ENCODE measurements at regions not wholly inside any gene's neighbourhood (a gene's known extent, or its start where the extent isn't known, plus 50 kb on each side); places are given as distances from the start of the nearest gene placed in this dataset.

DNA sequence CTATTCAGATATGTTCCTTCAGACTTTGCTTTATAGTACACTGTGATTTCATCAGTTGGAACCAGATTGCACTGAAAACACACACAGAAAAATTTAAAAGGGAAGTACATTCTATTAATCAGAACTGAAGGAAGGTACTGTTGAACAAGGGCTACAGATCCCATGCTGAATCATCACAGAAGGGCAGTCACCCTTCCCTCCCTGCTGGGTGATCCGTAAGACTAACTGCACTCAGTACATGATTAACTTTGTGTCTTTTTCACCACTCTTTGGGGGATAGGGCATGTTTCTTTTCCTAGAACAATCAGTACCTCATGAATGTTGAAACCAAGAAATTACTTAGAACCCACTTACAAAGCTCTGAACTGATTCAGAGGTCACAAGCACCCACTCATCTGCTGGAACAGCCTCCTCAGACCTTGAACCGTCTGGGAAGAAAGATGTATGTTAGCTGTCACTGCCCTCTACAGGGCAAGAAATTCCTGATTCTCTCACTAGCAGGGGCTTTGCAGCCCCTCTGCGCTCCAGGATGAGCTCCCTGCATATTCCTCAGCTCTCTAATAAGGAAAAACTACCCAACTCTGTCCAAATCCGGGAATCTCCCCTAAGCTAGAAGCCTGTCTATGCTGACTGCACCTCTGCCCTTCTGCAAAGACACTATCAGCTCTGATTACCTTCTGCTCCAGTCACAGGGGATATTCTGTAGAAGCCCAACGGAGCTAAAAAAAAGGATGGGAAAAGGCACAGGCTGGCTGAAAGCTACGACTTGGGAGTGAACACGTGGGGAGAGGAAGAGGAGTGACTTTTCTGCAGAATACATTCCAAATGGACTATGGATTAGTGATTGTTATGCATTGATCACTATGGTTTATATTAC lies 51.0 kb downstream of the IARS1 start:
- Histone ChIP-seq H3K27ac (ENCODE audit: low read depth in 1 of 2, low read length in 2 of 2) (no peak overlapping the region), H3K36me3 (replicated peaks in 1 of 2; ENCODE audit: control insufficient read depth in 1 of 2, insufficient read depth in 2 of 2, low read length in 2 of 2) (peaks cover 92 to 100% of the 10 kb centered on the region in 2 donors), H3K4me3 (replicated peaks in 1 of 3; ENCODE audit: low read depth in 2 of 3, low read length in 3 of 3) (no peak overlapping the region), H3K27me3 (ENCODE audit: control insufficient read depth in 2 of 2, insufficient read depth in 2 of 2, low read length in 2 of 2) (no peaks in the 10 kb centered on the region), H3K9ac (ENCODE audit: insufficient read depth, low read length, poor library complexity, severe bottlenecking) (no peak overlapping the region), H3K79me2 (ENCODE audit: insufficient read depth, low read length) (no peaks in the 10 kb centered on the region), H2AFZ (ENCODE audit: insufficient read depth, low read depth, low read length, poor library complexity, severe bottlenecking) (no peak overlapping the region), H4K20me1 (ENCODE audit: insufficient read depth, low read length) (no peaks in the 10 kb centered on the region), H3K4me1 (ENCODE audit: control insufficient read depth in 1 of 2, insufficient read depth in 2 of 2, low read length in 2 of 2) (no peaks in the 10 kb centered on the region), H3K9me3 (replicated peaks in 1 of 2; ENCODE audit: control insufficient read depth in 1 of 2, insufficient read depth in 1 of 2, low read length in 2 of 2) (no peaks in the 10 kb centered on the region), H3K4me2 (replicated peaks; ENCODE audit: extremely low read depth, low read length, poor library complexity, severe bottlenecking) (no peak overlapping the region)
- peaks cover 88 to 94% of the 10 kb centered on the region in 2 donors for H3K36me3 Mint-ChIP-seq
- H3K9me3 Mint-ChIP-seq, result no peaks in the 10 kb centered on the region
- TF ChIP-seq, protein P1, sequence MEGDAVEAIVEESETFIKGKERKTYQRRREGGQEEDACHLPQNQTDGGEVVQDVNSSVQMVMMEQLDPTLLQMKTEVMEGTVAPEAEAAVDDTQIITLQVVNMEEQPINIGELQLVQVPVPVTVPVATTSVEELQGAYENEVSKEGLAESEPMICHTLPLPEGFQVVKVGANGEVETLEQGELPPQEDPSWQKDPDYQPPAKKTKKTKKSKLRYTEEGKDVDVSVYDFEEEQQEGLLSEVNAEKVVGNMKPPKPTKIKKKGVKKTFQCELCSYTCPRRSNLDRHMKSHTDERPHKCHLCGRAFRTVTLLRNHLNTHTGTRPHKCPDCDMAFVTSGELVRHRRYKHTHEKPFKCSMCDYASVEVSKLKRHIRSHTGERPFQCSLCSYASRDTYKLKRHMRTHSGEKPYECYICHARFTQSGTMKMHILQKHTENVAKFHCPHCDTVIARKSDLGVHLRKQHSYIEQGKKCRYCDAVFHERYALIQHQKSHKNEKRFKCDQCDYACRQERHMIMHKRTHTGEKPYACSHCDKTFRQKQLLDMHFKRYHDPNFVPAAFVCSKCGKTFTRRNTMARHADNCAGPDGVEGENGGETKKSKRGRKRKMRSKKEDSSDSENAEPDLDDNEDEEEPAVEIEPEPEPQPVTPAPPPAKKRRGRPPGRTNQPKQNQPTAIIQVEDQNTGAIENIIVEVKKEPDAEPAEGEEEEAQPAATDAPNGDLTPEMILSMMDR (IDR thresholded peaks at IDR 0.05), result no peak
- H3K4me3 Mint-ChIP-seq, result no peak overlapping the region
- H3K27me3 Mint-ChIP-seq (ENCODE audit: low read depth in 3 of 3), result no peaks in the 10 kb centered on the region
- DNase-seq, result no peak
- H3K4me1 Mint-ChIP-seq, result no peaks in the 10 kb centered on the region
- intact Hi-C loops (cut with micrococcal nuclease), result no loop called here
- WGBS (ENCODE audit: insufficient coverage), result 100% methylated on average over 1 of the region's 7 CpGs
- peak overlapping the region in 2 of 7 donors; percentile 17 to 49 for H3K27ac Mint-ChIP-seq

DNA sequence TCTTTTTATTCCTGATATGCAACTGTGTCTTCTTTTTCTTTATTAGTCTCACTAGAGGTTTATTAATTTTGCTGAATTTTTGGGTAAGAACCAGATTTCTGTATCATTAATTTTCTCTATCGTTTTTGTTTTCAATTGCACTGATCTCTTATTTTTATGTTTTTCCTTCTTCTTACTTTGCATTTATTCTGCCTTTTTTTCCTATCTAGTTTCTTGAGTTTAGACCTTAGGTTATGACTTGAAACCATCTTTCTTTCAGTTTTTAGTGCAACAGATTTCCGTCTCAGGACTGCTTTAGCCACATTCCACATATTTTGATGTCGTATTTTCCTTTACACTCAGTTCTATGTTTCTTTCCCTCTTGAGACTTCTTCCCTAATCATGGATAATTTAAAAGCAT lies 56.6 kb downstream of the IARS1 start:
- Histone ChIP-seq H3K4me2 (replicated peaks; ENCODE audit: extremely low read depth, low read length, poor library complexity, severe bottlenecking) (no peak overlapping the region), H3K79me2 (ENCODE audit: insufficient read depth, low read length) (no peaks in the 10 kb centered on the region), H4K20me1 (ENCODE audit: insufficient read depth, low read length) (no peaks in the 10 kb centered on the region), H3K27me3 (ENCODE audit: control insufficient read depth in 2 of 2, insufficient read depth in 2 of 2, low read length in 2 of 2) (no peaks in the 10 kb centered on the region), H3K36me3 (replicated peaks in 1 of 2; ENCODE audit: control insufficient read depth in 1 of 2, insufficient read depth in 2 of 2, low read length in 2 of 2) (peaks cover 43 to 73% of the 10 kb centered on the region in 2 donors), H2AFZ (ENCODE audit: insufficient read depth, low read depth, low read length, poor library complexity, severe bottlenecking) (no peak overlapping the region), H3K27ac (ENCODE audit: low read depth in 1 of 2, low read length in 2 of 2) (no peak overlapping the region), H3K9ac (ENCODE audit: insufficient read depth, low read length, poor library complexity, severe bottlenecking) (no peak overlapping the region), H3K9me3 (replicated peaks in 1 of 2; ENCODE audit: control insufficient read depth in 1 of 2, insufficient read depth in 1 of 2, low read length in 2 of 2) (no peaks in the 10 kb centered on the region), H3K4me3 (replicated peaks in 1 of 3; ENCODE audit: low read depth in 2 of 3, low read length in 3 of 3) (no peak overlapping the region), H3K4me1 (ENCODE audit: control insufficient read depth in 1 of 2, insufficient read depth in 2 of 2, low read length in 2 of 2) (no peaks in the 10 kb centered on the region)
- intact Hi-C loops (cut with micrococcal nuclease), result no loop called here
- peaks cover 64 to 65% of the 10 kb centered on the region in 2 donors for H3K36me3 Mint-ChIP-seq
- H3K9me3 Mint-ChIP-seq, result no peaks in the 10 kb centered on the region
- no peaks in the 10 kb centered on the region for H3K27me3 Mint-ChIP-seq (ENCODE audit: low read depth in 3 of 3)
- H3K27ac Mint-ChIP-seq, result no peak overlapping the region
- TF ChIP-seq, protein P1 (IDR thresholded peaks at IDR 0.05), result no peak
- no peak for DNase-seq
- no peaks in the 10 kb centered on the region for H3K4me1 Mint-ChIP-seq
- no CpG with 5 or more reads among the region's 3 CpGs for WGBS (ENCODE audit: insufficient coverage)
- H3K4me3 Mint-ChIP-seq, result no peak overlapping the region

Measured in CD14-positive monocyte (primary cell).